CD4-positive, alpha-beta T cell treated with Interleukin-4 for 4 hours (primary cell): ENCODE measurements at regions not wholly inside any gene's neighbourhood (a gene's known extent, or its start where the extent isn't known, plus 50 kb on each side); places are given as distances from the start of the nearest gene placed in this dataset.

Experiments used
- DNase-seq: peaks from one replicate; pipeline ENCODE4 v3.0.0-alpha.2; 2020

GRCh38 chr6:82680192-82680591 lies 316.6 kb downstream of the TPBG start:
- DNase-seq: no peak

DNA sequence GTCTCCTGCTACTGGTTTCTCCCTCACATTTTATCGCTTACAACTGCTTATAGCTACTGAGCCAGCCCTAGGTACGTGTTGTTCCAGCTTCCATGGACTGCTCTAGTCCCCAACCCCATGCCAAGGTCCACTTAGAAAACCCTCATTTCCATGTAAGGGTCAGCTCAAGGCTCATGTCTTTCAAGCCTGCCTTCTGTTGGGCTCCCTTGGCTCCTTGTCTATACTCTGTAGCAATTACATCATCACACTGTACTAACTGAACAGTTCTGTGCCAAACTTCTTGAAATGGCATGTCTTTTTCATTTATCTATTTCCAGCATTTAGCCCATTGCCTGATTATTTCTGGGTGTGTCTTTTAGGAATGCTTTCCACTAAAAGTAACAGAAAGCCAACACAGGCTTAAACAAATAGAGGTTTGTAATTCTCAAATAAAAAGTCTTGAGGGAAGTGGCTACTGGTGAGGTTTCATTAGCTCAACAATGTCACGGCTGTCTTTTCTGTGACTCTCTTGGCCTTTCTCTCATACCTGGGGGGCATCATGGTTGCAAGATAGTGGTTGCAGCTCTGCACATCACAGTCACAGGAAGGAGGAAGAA lies 317.6 kb downstream of the TPBG start:
- DNase-seq: no peak

DNA sequence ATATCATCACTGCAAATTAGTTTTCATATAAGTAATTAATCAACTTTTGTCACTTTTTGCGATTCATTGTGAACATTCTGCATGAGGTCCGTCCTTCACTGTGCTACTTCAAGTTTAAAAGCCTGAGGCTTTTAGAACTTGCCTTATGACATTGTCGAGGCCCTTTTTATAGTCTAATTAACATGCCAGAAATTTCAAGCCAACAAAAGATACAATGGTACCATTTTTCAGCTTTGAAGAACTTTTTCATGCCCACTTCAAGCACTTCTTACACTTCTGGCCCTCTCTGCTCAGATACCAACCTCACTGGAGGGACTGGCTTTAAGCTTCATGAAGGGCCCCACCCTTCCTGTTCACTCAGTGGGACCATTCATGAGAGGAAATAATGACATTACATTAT lies 323.1 kb downstream of the TPBG start:
- no peak for DNase-seq

DNA sequence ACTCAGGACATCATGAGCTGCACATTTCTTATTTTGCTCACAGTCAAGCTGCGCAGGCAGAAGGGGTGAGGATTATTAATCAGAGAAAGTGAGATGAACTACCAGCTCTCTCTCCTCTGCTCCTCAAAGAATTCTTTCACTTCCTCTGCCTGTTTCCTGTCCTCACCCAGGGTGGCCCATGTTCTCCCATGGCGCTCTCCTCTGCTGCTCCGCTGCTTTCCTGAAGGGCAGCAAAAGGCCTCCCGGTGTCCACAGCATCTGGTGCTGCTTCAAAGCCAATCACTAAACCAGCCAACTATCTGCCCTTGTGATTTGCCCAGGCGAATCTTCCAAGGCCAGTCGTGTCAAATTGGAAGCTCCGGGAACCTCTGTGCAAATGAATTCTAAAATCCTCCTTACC lies 324.2 kb downstream of the TPBG start:
- DNase-seq: no peak

DNA sequence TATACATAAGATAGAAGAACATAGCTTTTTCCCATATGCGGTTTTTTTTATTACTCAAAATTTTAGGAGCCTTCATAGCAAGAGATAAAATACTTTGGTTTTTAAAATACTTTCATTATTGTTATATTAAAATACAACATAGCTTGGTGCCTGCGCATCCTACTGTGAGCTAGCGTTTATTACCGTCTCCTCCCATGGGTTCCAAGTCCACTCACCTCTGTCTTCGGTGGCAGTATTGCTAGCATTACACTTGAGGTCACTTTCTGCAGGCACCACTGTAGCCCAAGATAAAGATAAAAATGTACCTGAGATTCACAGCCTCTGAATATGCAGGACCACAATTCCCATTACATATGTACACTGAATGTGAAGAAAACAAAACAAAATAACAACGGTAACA lies 326.7 kb downstream of the TPBG start:
- DNase-seq: no peak

- no peak for DNase-seq
Measured at GRCh38 chr6:82691997-82692396, 328.4 kb downstream of the TPBG start.

DNA sequence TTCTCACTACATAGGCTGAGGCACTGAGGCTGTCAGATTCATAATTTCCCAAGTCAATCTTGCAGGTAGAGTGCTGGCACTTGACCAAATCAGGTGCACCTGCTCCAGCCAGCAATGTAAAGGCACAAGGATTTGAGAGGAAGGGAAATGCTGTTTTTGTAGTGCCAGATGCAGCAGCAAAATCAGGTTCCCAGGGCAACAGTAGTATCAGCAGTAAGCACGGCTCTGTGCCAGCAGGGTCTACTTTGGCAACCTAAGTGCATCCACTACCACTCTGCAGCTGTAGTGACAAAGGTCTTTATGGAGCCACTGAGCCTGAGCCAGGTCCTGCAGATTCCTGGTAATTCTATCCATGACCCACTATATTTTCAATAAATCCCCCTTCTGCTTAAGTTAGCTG lies 329.5 kb downstream of the TPBG start:
- no peak for DNase-seq

GRCh38 chr6:82701341-82701740 lies 337.7 kb downstream of the TPBG start:
- DNase-seq: no peak

- DNase-seq: no peak
Measured at GRCh38 chr6:82702574-82702973, 339.0 kb downstream of the TPBG start.

DNA sequence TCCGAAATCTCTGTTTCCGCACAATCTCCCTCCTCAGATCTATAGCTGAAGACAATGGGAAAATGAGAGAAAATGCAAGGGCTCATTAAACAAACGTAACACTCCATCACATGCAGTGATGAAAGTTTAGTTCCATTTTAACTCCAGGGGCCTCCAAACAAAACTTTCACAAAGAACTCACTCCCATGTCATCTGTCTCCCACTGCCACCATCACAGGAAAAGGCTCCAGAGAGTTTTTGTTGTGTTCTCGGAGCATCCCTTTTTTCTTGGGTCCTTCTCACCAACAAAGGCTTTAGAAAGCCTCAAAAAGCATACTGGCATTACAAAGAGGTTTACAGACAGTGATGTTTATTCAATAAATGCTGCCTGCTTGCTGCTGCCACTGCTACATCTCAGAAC lies 339.6 kb downstream of the TPBG start:
- no peak for DNase-seq

DNA sequence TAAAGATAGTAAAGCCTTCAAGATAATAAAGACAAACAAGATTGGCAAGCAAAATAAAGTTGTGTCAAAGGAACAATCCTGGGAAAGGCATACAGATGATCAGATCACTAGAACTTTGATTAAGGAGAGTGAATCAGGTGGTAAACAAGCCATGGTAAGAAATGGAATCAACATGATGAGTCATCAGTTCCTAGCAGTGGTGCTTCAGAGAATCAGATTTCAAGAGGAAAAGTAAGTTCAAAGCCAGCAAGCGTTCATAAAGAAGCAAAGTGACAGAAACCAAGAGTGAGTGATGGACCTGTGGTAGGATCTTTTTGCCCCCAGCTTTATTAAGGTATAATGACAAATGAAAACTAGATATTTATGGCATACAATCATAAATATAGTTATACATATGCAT lies 340.4 kb downstream of the TPBG start:
- DNase-seq: no peak

DNA sequence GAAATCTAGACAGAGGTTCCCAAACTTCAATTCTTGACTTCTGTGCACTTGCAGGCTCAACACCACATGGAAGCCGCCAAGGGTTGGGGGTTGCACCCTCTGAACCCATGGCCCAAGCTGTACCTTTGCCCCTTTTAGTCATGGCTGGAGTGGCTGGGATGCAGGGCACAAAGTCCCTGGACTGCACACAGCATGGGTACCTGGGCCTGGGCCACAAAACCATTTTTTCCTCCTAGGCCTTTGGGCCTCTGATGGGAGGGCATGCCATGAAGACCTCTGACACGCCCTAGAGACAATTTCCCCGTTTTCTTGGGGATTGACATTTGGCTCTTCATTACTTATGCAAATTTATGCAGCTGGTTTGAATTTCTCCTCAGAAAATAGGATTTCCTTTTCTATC lies 342.0 kb downstream of the TPBG start:
- DNase-seq: no peak

DNA sequence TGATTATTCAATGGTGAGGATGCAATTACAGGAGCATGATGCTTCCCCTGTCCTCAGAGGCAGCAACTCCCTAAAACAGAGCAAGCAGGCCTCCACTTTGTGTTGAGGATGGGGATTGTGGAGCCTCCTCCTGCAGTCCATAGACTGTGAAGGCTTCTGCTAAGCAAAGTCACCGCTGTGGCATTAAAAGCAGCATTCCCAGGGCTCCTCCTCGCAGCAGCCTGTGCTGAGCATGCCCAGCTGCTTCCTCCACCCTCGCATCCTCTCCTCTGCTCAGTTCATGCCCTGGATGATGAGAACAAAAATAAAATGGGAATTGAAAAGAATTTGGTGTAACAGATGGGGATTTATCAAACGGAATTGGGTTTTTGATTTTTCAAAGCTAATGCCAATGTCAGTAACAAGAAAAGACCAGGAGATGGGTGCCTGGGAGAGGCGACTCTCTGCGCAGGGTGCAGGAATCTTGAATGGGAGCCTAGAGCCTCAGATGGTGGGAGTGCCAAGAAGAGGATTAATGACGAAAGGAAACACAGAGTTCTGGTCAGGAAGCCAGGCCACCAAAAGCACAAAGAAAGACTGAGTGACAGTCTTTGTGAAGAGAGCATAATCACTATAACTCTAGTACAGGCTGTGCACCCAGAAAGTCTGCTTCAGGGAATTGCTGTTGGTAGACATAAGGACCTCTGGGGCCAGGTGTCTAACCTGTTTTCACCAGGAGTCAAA lies 347.6 kb downstream of the TPBG start:
- DNase-seq: no peak

DNA sequence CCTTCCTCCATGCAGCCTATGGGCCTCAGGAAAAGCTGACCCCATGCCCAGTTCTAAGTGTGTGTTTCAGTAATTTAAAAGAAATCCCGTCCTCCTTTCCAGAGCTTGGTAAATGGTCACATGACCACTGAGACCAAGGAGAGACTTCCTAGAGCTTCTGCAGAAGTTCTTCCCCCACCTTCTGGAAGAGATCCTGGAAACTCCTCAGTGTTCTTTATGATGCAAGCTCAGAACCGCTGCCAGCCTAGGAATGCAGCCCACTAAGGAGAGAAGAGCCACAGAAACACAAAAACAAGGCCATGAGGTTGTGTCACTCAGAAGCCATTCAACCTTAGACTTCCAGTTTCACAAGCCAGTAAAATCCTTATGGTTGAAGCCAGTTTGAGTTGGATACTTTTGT lies 348.4 kb downstream of the TPBG start:
- DNase-seq: no peak

- no peak for DNase-seq
Measured at GRCh38 chr6:82712389-82712788, 348.8 kb downstream of the TPBG start.

- DNase-seq: peak; percentile 5
Measured at GRCh38 chr6:82712826-82713225, 349.2 kb downstream of the TPBG start.

DNA sequence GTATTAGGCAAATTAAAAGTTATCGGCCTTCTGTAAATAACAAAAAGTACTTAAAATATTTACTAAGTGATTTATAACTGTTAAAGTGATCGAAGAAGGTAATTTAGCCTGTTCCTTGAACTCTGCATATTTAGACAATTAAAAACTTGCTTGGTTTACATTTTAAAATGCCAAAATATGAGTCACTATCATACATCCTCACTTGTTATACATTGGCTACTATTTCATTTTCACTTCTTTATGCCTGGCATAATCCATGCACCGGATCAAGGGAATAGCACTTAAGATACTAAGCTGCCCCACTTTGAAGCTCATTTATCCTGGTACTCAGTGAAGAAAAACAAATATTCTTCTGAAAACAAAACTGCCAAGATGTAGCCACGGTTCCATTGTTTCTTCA lies 344.6 kb downstream of the UBE3D start:
- no peak for DNase-seq

DNA sequence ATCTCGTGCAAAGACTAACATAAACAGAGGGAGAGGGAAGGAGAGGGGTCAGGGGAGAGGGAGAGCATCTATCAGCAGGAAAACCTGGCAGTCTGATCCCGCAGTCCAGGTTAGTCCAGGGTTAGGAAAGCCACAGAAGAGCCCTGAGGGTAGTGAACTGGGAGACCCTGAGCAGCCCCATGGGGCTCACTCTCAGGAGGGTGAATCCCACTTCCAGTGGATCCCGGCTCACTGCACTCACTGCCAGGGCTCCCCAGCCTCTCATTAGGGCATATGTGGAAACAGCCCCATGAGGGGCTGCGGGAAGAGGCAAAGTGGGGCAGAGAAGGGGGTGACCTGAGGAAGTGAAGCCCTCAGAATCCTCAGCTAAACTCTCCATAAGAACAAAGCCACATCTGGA lies 329.9 kb downstream of the UBE3D start:
- DNase-seq: no peak

GRCh38 chr6:82737965-82738364 lies 327.7 kb downstream of the UBE3D start:
- no peak for DNase-seq

GRCh38 chr6:82738773-82739172 lies 326.9 kb downstream of the UBE3D start:
- no peak for DNase-seq

DNA sequence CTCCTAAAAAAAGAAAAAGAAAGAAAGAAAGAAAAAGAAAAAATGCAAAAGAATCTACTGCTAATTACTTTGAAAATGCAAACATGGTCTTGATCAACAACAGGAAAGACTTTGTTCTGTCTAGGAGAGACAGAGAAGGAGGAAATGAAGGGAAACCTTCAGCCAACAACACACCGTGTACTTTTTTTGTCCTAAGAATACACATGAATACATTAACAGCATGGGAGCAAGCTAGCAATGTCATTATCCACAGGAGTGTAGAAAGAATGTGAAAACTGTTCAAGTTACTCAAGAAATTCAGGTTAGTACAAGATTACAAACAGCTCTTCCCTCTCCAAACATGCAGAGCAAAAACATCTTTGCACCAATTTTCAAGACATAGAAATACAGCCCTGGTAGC lies 326.3 kb downstream of the UBE3D start:
- DNase-seq: no peak

DNA sequence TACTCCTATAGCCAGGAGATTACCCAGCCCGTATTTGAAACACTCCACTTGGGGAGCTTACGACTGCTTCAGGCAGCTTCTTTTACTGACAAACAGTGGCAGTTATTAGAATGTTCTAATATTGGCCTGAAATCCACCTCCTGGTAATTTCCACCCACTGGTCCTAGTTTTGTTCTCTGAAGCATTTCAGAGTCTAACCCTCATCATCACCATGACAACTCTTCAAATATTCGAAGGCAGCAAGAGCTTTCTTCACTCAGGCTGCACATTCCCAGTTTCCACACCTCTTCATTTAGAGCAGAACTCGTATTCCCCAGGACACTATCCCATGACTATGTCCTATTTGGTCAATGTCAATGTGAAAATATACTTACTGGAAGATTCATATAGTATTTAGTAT lies 325.6 kb downstream of the UBE3D start:
- no peak for DNase-seq

GRCh38 chr6:82741325-82741995 lies 324.2 kb downstream of the UBE3D start:
- DNase-seq: no peak

- DNase-seq: no peak
Measured at GRCh38 chr6:82741996-82742385, 323.6 kb downstream of the UBE3D start.
